BJ (cell line): ENCODE measurements at regions not wholly inside any gene's neighbourhood (a gene's known extent, or its start where the extent isn't known, plus 50 kb on each side); places are given as distances from the start of the nearest gene placed in this dataset.
A peak's percentile ranks its signal among the peaks of the same experiment; 100 is the strongest.

Experiments
- CTCF ChIA-PET: fragments of 350-600 bp; formaldehyde crosslinking; extraction: SDS; loops from one replicate; lab custom pipeline; 2021; ENCODE audit warnings: antibody characterized with exemption, inconsistent platforms; lab: Yijun Ruan, JAX
- POLR2A ChIA-PET: fragments of 300-600 bp; sonication (Branson Sonifier 250); formaldehyde crosslinking; extraction: SDS; loops from one replicate; lab custom pipeline; 2021; ENCODE audit warnings: antibody characterized with exemption; lab: Charles Lee
- DNase-seq: peaks from one replicate; pipeline ENCODE4 v3.0.0-alpha.2; 2011; ENCODE audit warnings: low read depth
- H3K27me3 ChIP-seq: 2 replicates; pipeline ENCODE4 v1.6.0; 2011; ENCODE audit warnings: low read length; ENCODE audit not compliant: control insufficient read depth, insufficient read depth
- H3K36me3 ChIP-seq: 2 replicates; pipeline ENCODE4 v1.5.1; 2011; ENCODE audit warnings: low read length; ENCODE audit not compliant: control insufficient read depth, insufficient read depth
- H3K4me3 ChIP-seq: 2 replicates; pipeline ENCODE4 v1.5.1; 2011; ENCODE audit warnings: low read depth, mild to moderate bottlenecking, control low read depth, low read length
- TF ChIP-seq, protein P1 (sequence below): IDR thresholded peaks from 2 replicates; pipeline ENCODE4 v1.5.1; 2011; ENCODE audit warnings: low read depth, mild to moderate bottlenecking, control low read depth, inconsistent platforms, low read length, moderate library complexity; ENCODE audit not compliant: insufficient read depth

- CTCF ChIA-PET, result no interaction called here
- Histone ChIP-seq H3K4me3 (no peak overlapping the region), H3K27me3 (no peaks in the 10 kb centered on the region), H3K36me3 (no peaks in the 10 kb centered on the region)
- no peak for DNase-seq
- TF ChIP-seq, protein P1, sequence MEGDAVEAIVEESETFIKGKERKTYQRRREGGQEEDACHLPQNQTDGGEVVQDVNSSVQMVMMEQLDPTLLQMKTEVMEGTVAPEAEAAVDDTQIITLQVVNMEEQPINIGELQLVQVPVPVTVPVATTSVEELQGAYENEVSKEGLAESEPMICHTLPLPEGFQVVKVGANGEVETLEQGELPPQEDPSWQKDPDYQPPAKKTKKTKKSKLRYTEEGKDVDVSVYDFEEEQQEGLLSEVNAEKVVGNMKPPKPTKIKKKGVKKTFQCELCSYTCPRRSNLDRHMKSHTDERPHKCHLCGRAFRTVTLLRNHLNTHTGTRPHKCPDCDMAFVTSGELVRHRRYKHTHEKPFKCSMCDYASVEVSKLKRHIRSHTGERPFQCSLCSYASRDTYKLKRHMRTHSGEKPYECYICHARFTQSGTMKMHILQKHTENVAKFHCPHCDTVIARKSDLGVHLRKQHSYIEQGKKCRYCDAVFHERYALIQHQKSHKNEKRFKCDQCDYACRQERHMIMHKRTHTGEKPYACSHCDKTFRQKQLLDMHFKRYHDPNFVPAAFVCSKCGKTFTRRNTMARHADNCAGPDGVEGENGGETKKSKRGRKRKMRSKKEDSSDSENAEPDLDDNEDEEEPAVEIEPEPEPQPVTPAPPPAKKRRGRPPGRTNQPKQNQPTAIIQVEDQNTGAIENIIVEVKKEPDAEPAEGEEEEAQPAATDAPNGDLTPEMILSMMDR, result no peak
- POLR2A ChIA-PET, result no interaction called here
Measured at GRCh38 chr13:63436325-63436668, 2020.6 kb upstream of the PCDH20 start.

DNA sequence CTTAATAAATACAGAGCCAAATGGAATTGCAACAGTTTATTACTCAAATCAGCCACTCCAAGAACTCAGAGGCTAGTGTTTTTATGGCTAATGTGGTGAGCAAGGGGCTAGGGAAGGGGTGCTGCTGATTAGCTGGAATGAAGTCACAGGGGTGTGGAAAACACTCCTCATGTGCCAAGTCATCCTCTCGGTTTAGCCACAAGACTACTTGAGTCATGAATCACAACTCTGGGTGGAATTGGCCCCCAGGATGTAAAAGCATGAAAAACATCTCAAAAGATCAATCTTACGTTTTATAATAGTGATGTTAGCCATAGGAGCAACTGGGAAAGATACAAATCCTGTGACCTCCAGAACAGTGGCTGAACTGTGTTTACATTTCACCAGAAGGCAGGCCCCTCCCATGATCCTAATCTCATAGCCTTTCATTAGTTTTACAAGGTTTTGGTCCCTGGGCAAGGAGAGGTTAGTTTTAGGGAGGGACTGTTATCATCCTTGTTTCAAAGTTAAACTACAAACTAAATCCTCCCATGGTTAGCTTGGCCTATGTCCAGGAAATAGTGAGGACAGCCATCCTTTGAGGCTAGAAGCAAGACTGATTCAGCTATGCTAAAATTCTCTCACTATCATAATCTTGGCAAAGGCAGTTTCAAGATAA lies 2020.1 kb upstream of the PCDH20 start:
- no peaks in the 10 kb centered on the region for H3K36me3 ChIP-seq
- no peaks in the 10 kb centered on the region for H3K27me3 ChIP-seq
- peak; percentile 99 for DNase-seq
- ChIA-PET POLR2A (no interaction called here), CTCF (interaction anchor here (0.6 kb wide), 1 partner anchor 230 kb away, joined by 3 read pairs; no protein-coding TSS in a partner anchor)
- no peak overlapping the region for H3K4me3 ChIP-seq
- TF ChIP-seq, protein P1, result no peak

DNA sequence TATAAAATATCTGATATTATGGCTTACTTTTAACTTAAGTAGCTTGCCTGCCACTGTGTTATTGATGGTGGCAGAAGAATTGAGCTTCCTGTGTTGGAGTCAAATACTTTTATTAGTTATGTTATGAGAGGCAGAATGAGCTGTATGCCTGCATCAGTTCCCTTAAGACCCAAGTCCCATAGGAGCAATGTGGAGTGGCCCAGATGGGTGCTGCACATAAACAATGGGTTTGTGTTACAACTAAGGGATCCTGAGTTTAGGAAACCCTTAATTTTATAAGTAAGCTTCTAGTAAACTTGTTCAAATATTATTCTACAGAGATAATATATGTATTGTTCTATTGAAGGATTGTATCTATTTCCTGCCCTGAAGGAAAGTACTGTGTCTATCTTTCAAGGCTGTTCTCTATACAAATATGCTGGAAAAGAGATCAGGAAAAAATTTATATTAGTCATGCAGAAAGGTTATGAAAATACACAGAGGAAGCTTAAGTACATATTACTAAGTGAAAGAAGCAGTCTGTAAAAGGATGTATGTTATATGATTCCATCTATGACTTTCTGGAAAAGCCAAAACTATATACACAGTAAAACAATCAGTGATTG lies 2018.0 kb upstream of the PCDH20 start:
- H3K36me3 ChIP-seq, result no peaks in the 10 kb centered on the region
- CTCF ChIA-PET, result interaction anchor here (0.6 to 1.5 kb wide), 2 partner anchors 8 to 30 kb away, joined by 3 to 5 read pairs; no protein-coding TSS in a partner anchor
- TF ChIP-seq, protein P1, result no peak
- no peak overlapping the region for H3K4me3 ChIP-seq
- DNase-seq, result no peak
- POLR2A ChIA-PET, result no interaction called here
- no peaks in the 10 kb centered on the region for H3K27me3 ChIP-seq

GRCh38 chr13:63427170-63427569 lies 2011.5 kb upstream of the PCDH20 start:
- no peaks in the 10 kb centered on the region for H3K36me3 ChIP-seq
- ChIA-PET CTCF (no interaction called here), POLR2A (no interaction called here)
- TF ChIP-seq, protein P1, result no peak
- no peak overlapping the region for H3K4me3 ChIP-seq
- DNase-seq, result no peak
- no peaks in the 10 kb centered on the region for H3K27me3 ChIP-seq

DNA sequence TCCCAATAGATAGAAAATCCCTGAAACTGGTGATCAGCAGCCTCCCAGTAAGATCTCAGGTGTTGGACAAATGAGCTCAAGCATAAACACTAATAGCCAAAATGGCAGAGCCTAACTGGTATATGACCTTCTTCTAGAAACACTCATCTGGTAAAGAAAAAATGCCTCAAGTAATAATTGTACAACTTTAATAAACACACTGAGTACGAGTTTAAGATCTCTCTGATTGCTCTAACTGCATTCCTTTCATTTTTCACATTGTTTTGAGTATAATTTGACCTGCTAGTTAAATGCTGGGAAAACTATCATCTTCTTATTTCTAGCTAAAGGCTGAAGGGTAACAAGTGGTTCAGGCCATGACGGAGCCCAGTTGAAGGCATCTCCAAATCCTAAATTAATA lies 2009.5 kb upstream of the PCDH20 start:
- TF ChIP-seq, protein P1, result no peak
- CTCF ChIA-PET, result interaction anchor here (0.7 kb wide), 1 partner anchor 8 kb away, joined by 3 read pairs; no protein-coding TSS in a partner anchor
- Histone ChIP-seq H3K36me3 (no peaks in the 10 kb centered on the region), H3K27me3 (no peaks in the 10 kb centered on the region), H3K4me3 (no peak overlapping the region)
- DNase-seq, result peak; percentile 28
- POLR2A ChIA-PET, result no interaction called here
